Adrenal gland (tissue), 5 donors: ENCODE measurements at regions not wholly inside any gene's neighbourhood (a gene's known extent, or its start where the extent isn't known, plus 50 kb on each side); places are given as distances from the start of the nearest gene placed in this dataset.

ENCODE experiments used
- POLR2A ChIP-seq, 2 donors: fragments of 450-650 bp; IDR thresholded peaks; one replicate each; pipeline ENCODE4 v1.6.1; 2017; ENCODE audit warnings: antibody characterized with exemption in 2 of 2, mild to moderate bottlenecking in 2 of 2, moderate library complexity in 1 of 2
- TF ChIP-seq, protein P1 (sequence below), 6 experiments: fragments of 450-650 bp in 4 of 6; fragments of 200-600 bp in 2 of 6; sonication (generic) in 1 of 6; IDR thresholded peaks; 1 replicate in 5 of 6; 2 replicates in 1 of 6; pipeline versions ENCODE4 v1.5.1 to v1.8.0; 2016 to 2021; ENCODE audit warnings: antibody characterized with exemption in 6 of 6, mild to moderate bottlenecking in 2 of 6, moderate library complexity in 1 of 6
- donor health status: DM: no; HTN: no; CAD: no.

DNA sequence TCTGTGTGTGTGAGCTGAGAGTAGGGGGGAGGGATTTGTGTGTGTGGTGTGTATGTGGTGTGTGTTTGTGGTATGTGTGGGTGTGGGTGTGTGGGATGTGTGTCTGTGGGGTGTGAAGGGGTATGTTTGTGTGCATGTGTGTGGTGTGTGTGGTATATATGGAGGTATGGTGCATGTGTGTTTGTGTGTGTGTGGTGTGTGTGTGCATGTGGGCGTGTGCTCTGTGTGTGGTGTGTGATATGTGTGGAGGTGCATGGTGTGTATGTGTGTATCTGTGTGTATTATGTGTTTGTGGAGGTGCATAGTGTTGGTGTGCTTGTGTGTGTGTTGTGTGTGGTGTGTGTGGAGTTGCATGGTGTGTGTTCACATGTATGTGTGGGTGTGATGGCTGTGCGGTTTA, 106.0 kb downstream of the CMPK2 start:
- no peak for TF ChIP-seq POLR2A (IDR thresholded peaks at IDR 0.05)
- TF ChIP-seq, protein P1, sequence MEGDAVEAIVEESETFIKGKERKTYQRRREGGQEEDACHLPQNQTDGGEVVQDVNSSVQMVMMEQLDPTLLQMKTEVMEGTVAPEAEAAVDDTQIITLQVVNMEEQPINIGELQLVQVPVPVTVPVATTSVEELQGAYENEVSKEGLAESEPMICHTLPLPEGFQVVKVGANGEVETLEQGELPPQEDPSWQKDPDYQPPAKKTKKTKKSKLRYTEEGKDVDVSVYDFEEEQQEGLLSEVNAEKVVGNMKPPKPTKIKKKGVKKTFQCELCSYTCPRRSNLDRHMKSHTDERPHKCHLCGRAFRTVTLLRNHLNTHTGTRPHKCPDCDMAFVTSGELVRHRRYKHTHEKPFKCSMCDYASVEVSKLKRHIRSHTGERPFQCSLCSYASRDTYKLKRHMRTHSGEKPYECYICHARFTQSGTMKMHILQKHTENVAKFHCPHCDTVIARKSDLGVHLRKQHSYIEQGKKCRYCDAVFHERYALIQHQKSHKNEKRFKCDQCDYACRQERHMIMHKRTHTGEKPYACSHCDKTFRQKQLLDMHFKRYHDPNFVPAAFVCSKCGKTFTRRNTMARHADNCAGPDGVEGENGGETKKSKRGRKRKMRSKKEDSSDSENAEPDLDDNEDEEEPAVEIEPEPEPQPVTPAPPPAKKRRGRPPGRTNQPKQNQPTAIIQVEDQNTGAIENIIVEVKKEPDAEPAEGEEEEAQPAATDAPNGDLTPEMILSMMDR (IDR thresholded peaks at IDR 0.05) = no peak
